Activated CD8-positive, alpha-beta T cell treated with anti-CD3 and anti-CD28 coated beads for 36 hours (primary cell): ENCODE measurements at regions not wholly inside any gene's neighbourhood (a gene's known extent, or its start where the extent isn't known, plus 50 kb on each side); places are given as distances from the start of the nearest gene placed in this dataset.
"Not testable (repeated sequence)": the region's sequence is repeated elsewhere in the genome, so short reads cannot be mapped to it uniquely, and the experiment has no call there.

Source experiments
- ATAC-seq: fragments of 200-7000 bp; cut with Tn5 transposase; one replicate; pipeline ENCODE4 v1.10.0; 2021; ENCODE audit warnings: mild to moderate bottlenecking, moderate library complexity
- CTCF ChIA-PET: fragments of 350-600 bp; sonication (Branson Sonifier 250); formaldehyde crosslinking; loops from one replicate; lab custom pipeline; 2021; ENCODE audit warnings: antibody characterized with exemption; lab: Charles Lee
- POLR2A ChIA-PET: fragments of 350-600 bp; sonication (Branson Sonifier 250); formaldehyde crosslinking; loops from one replicate; lab custom pipeline; 2021; ENCODE audit warnings: antibody characterized with exemption; lab: Charles Lee
- DNase-seq: peaks from one replicate; pipeline ENCODE4 v3.0.0-alpha.2; 2020
- H3K27ac Mint-ChIP-seq: one replicate; pipeline ENCODE4 v1.8.0; 2021; ENCODE audit warnings: mild to moderate bottlenecking, mixed read lengths
- H3K27me3 Mint-ChIP-seq: one replicate; pipeline ENCODE4 v1.8.0; 2021; ENCODE audit warnings: mixed read lengths
- H3K36me3 Mint-ChIP-seq: one replicate; pipeline ENCODE4 v1.8.0; 2021; ENCODE audit warnings: low read depth, mixed read lengths
- H3K4me1 Mint-ChIP-seq: one replicate; pipeline ENCODE4 v1.8.0; 2021; ENCODE audit warnings: low read depth, mixed read lengths
- H3K4me3 Mint-ChIP-seq: one replicate; pipeline ENCODE4 v1.8.0; 2021; ENCODE audit warnings: mild to moderate bottlenecking, moderate library complexity, mixed read lengths
- H3K9me3 Mint-ChIP-seq: one replicate; pipeline ENCODE4 v1.8.0; 2021; ENCODE audit warnings: mixed read lengths
- intact Hi-C: fragments of 100-400 bp; cut with micrococcal nuclease; formaldehyde crosslinking; loops from one replicate; pipeline ENCODE4 v1.10.0; 2022
- TF ChIP-seq, protein P1 (sequence below): fragments of 200-600 bp; IDR thresholded peaks from one replicate; pipeline ENCODE4 v1.8.0; 2022; ENCODE audit warnings: antibody characterized with exemption, mild to moderate bottlenecking

DNA sequence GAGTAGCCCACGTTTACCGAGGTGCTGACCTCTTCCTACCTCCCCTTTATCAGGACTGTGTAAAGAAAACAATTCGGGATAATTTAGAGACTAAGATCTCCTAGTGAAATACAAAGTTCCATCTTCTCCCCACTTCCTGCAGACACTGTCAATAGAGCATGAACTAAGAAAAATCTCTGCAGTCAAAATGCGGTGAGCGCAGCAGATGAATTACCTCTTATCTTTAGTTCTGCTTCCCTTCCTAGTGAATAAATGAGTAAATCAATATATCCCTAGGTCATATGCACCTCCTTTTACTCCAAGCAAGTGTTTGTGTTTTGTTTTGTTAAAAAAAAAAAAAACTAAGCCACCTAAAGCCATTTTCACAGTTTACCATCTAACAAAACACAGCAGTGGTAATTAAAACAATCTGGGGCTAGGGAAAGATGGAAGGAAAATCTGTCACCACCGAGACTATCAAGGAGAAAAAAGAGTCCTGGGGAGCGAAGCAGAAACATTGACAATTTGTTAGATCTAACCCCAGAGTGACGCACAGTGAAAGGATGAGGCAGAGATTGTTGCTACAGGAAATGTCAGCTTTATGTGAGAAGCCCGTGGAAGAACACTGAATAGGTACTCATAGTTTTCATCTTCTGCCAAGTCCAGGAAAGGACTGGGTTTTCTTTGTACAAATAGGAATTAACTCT, 159.4 kb upstream of the SPTLC3 start:
- ChIA-PET CTCF (no interaction called here), POLR2A (no interaction called here)
- Mint-ChIP-seq H3K4me1 (no peaks in the 10 kb centered on the region), H3K4me3 (no peak overlapping the region), H3K36me3 (no peaks in the 10 kb centered on the region), H3K27me3 (peaks cover 5% of the 10 kb centered on the region), H3K27ac (no peak overlapping the region), H3K9me3 (no peaks in the 10 kb centered on the region)
- ATAC-seq: no peak
- DNase-seq: no peak
- TF ChIP-seq, protein P1, sequence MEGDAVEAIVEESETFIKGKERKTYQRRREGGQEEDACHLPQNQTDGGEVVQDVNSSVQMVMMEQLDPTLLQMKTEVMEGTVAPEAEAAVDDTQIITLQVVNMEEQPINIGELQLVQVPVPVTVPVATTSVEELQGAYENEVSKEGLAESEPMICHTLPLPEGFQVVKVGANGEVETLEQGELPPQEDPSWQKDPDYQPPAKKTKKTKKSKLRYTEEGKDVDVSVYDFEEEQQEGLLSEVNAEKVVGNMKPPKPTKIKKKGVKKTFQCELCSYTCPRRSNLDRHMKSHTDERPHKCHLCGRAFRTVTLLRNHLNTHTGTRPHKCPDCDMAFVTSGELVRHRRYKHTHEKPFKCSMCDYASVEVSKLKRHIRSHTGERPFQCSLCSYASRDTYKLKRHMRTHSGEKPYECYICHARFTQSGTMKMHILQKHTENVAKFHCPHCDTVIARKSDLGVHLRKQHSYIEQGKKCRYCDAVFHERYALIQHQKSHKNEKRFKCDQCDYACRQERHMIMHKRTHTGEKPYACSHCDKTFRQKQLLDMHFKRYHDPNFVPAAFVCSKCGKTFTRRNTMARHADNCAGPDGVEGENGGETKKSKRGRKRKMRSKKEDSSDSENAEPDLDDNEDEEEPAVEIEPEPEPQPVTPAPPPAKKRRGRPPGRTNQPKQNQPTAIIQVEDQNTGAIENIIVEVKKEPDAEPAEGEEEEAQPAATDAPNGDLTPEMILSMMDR: no peak
- intact Hi-C loops: no loop called here

DNA sequence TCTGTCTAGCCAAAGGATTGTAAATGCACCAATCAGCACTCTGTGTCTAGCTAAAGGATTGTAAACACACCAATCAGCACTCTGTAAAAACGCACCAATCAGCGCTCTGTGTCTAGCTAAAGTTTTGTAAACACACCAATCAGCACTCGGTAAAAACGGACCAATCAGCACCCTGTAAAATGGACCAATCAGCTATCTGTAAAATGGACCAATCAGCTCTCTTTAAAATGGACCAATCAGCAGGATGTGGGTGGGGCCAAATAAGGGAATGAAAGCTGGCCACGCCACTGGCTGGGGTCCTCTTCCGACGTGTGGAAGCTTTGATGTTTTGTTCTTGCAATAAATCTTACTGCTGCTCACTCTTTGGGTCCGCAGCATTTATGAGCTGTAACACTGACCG, 151.1 kb upstream of the SPTLC3 start:
- intact Hi-C loops, H3K36me3 Mint-ChIP-seq, H3K4me3 Mint-ChIP-seq, POLR2A ChIA-PET, H3K4me1 Mint-ChIP-seq, H3K27ac Mint-ChIP-seq, CTCF ChIA-PET, H3K9me3 Mint-ChIP-seq, H3K27me3 Mint-ChIP-seq, ATAC-seq: not testable (repeated sequence)
- peak; percentile 1 for DNase-seq

DNA sequence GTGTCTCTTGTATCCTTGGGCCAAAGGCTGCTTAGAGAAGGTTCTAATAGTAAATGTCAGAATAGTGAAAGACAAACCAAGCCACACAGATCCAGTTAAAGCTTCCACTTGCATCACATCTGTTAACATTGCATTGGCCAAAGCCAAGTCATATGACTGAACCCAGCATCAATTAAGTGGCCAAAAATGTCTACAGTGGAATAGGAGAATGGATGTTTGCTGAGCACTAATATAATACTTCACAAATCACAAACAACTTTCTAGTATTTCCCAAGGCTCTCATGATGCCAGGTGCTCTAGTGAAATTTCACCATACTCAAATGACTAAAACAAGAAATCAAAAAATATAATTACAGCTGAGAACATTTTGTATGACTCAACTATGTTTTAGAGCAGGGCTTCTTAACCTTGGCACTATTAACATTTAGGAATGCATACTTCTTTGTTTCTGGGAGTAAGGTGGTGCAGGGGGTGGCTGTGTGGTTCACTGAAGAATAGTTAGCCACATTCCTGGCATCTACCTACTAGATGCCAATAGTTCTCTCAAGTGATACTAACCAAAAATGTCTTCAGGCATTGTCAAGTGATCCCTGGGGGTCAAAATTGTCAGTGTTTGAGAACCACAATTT, 148.0 kb upstream of the SPTLC3 start:
- ChIA-PET CTCF (no interaction called here), POLR2A (no interaction called here)
- no peaks in the 10 kb centered on the region for H3K4me1 Mint-ChIP-seq
- peaks cover 5% of the 10 kb centered on the region for H3K9me3 Mint-ChIP-seq
- H3K27ac Mint-ChIP-seq: no peak overlapping the region
- ATAC-seq (no peak), DNase-seq (no peak)
- H3K36me3 Mint-ChIP-seq: no peaks in the 10 kb centered on the region
- no peak overlapping the region for H3K4me3 Mint-ChIP-seq
- no peaks in the 10 kb centered on the region for H3K27me3 Mint-ChIP-seq
- TF ChIP-seq, protein P1: no peak
- intact Hi-C loops: no loop called here

DNA sequence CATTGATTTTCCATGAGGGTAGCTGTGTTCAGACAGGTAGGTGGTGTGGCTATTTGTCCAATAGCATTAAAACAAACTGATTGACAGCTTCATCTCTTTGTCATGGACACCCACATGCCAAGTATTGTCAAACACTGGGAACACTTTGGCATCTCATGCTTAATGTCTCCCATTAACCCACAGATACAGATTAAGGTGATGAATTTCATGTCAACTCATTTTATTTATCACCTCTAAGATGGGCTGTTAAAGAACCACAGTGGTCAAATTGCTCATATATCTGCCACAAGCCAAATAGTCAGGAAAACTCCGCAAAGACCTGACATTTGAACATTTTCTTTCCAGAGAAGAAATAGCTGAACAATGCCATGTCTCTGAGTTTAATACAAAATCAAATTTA, 139.1 kb upstream of the SPTLC3 start:
- ATAC-seq (no peak), DNase-seq (no peak)
- H3K27ac Mint-ChIP-seq: no peak overlapping the region
- H3K36me3 Mint-ChIP-seq: no peaks in the 10 kb centered on the region
- POLR2A ChIA-PET: no interaction called here
- H3K9me3 Mint-ChIP-seq: no peaks in the 10 kb centered on the region
- H3K27me3 Mint-ChIP-seq: peaks cover 1% of the 10 kb centered on the region
- CTCF ChIA-PET: no interaction called here
- H3K4me3 Mint-ChIP-seq: no peak overlapping the region
- intact Hi-C loops: no loop called here
- no peaks in the 10 kb centered on the region for H3K4me1 Mint-ChIP-seq
- TF ChIP-seq, protein P1: no peak

GRCh38 chr20:12870588-12870987, 138.2 kb upstream of the SPTLC3 start:
- ChIA-PET CTCF (no interaction called here), POLR2A (no interaction called here)
- TF ChIP-seq, protein P1: no peak
- ATAC-seq (no peak), DNase-seq (no peak)
- H3K27ac Mint-ChIP-seq: no peak overlapping the region
- H3K4me3 Mint-ChIP-seq: no peak overlapping the region
- intact Hi-C loops: no loop called here
- H3K9me3 Mint-ChIP-seq: no peaks in the 10 kb centered on the region
- H3K27me3 Mint-ChIP-seq: peaks cover 1% of the 10 kb centered on the region
- no peaks in the 10 kb centered on the region for H3K36me3 Mint-ChIP-seq
- H3K4me1 Mint-ChIP-seq: no peaks in the 10 kb centered on the region
